ENCODE measurements at regions not wholly inside any gene's neighbourhood (a gene's known extent, or its start where the extent isn't known, plus 50 kb on each side); places are given as distances from the start of the nearest gene placed in this dataset.

- Histone ChIP-seq H3K4me1 (ENCODE audit: control insufficient read depth in 2 of 2, insufficient read depth in 2 of 2, low read length in 2 of 2) (no peaks in the 10 kb centered on the region), H3K27ac (ENCODE audit: low read depth, low read length) (no peak overlapping the region), H3K36me3 (ENCODE audit: control insufficient read depth in 2 of 3, insufficient read depth in 3 of 3, low read length in 3 of 3) (no peaks in the 10 kb centered on the region), H3K9me3 (ENCODE audit: control insufficient read depth in 2 of 3, low read length in 3 of 3) (no peaks in the 10 kb centered on the region), H3K4me3 (ENCODE audit: low read length) (no peak overlapping the region), H3K27me3 (ENCODE audit: control insufficient read depth in 2 of 2, insufficient read depth in 2 of 2, low read length in 2 of 2) (no peaks in the 10 kb centered on the region)
- ChIA-PET POLR2A (no interaction called here), CTCF (no interaction called here)
- Mint-ChIP-seq H3K9me3 (peaks cover 0 to 12% (median 0%) of the 10 kb centered on the region in 11 donors), H3K36me3 (no peaks in the 10 kb centered on the region), H3K27ac (no peak overlapping the region), H3K4me1 (peaks cover 0 to 2% (median 0%) of the 10 kb centered on the region in 7 donors), H3K4me3 (no peak overlapping the region), H3K27me3 (peaks cover 0 to 19% (median 13%) of the 10 kb centered on the region in 5 donors)
- DNase-seq (no peak), ATAC-seq (no peak)
- intact Hi-C loops (cut with micrococcal nuclease) = no loop called here
Measured at GRCh38 chrY:7452246-7452645, 540.7 kb upstream of the AMELY start.

GRCh38 chrY:7449860-7450259 is 538.3 kb upstream of the AMELY start:
- no peak overlapping the region for H3K4me3 ChIP-seq (ENCODE audit: low read length)
- no peak overlapping the region for H3K4me3 Mint-ChIP-seq
- no peak overlapping the region for H3K27ac ChIP-seq (ENCODE audit: low read depth, low read length)
- H3K27me3 Mint-ChIP-seq = peaks cover 0 to 22% (median 13%) of the 10 kb centered on the region in 5 donors
- H3K9me3 Mint-ChIP-seq = peaks cover 0 to 8% (median 0%) of the 10 kb centered on the region in 11 donors
- no peaks in the 10 kb centered on the region for H3K9me3 ChIP-seq (ENCODE audit: control insufficient read depth in 2 of 3, low read length in 3 of 3)
- H3K27me3 ChIP-seq (ENCODE audit: control insufficient read depth in 2 of 2, insufficient read depth in 2 of 2, low read length in 2 of 2) = no peaks in the 10 kb centered on the region
- H3K4me1 Mint-ChIP-seq = peaks cover 0 to 2% (median 0%) of the 10 kb centered on the region in 7 donors
- H3K4me1 ChIP-seq (ENCODE audit: control insufficient read depth in 2 of 2, insufficient read depth in 2 of 2, low read length in 2 of 2) = no peaks in the 10 kb centered on the region
- H3K36me3 ChIP-seq (ENCODE audit: control insufficient read depth in 2 of 3, insufficient read depth in 3 of 3, low read length in 3 of 3) = no peaks in the 10 kb centered on the region
- ChIA-PET POLR2A (no interaction called here), CTCF (no interaction called here)
- intact Hi-C loops (cut with micrococcal nuclease) = no loop called here
- H3K36me3 Mint-ChIP-seq = no peaks in the 10 kb centered on the region
- ATAC-seq (no peak), DNase-seq (no peak)
- no peak overlapping the region for H3K27ac Mint-ChIP-seq

- Histone ChIP-seq H3K4me3 (ENCODE audit: low read length) (no peak overlapping the region), H3K36me3 (ENCODE audit: control insufficient read depth in 2 of 3, insufficient read depth in 3 of 3, low read length in 3 of 3) (no peaks in the 10 kb centered on the region), H3K4me1 (ENCODE audit: control insufficient read depth in 2 of 2, insufficient read depth in 2 of 2, low read length in 2 of 2) (no peaks in the 10 kb centered on the region), H3K27ac (ENCODE audit: low read depth, low read length) (no peak overlapping the region), H3K9me3 (ENCODE audit: control insufficient read depth in 2 of 3, low read length in 3 of 3) (no peaks in the 10 kb centered on the region), H3K27me3 (ENCODE audit: control insufficient read depth in 2 of 2, insufficient read depth in 2 of 2, low read length in 2 of 2) (no peaks in the 10 kb centered on the region)
- ChIA-PET POLR2A (no interaction called here), CTCF (no interaction called here)
- H3K27ac Mint-ChIP-seq = no peak overlapping the region
- DNase-seq (no peak), ATAC-seq (no peak)
- H3K9me3 Mint-ChIP-seq = peaks cover 0 to 8% (median 0%) of the 10 kb centered on the region in 11 donors
- H3K27me3 Mint-ChIP-seq = peaks cover 0 to 22% (median 13%) of the 10 kb centered on the region in 5 donors
- H3K36me3 Mint-ChIP-seq = no peaks in the 10 kb centered on the region
- peaks cover 0 to 2% (median 0%) of the 10 kb centered on the region in 7 donors for H3K4me1 Mint-ChIP-seq
- no peak overlapping the region for H3K4me3 Mint-ChIP-seq
- intact Hi-C loops (cut with micrococcal nuclease) = no loop called here
Measured at GRCh38 chrY:7448687-7449086, 537.1 kb upstream of the AMELY start.

GRCh38 chrY:7447881-7448516 is 536.4 kb upstream of the AMELY start:
- Histone ChIP-seq H3K4me3 (ENCODE audit: low read length) (no peak overlapping the region), H3K9me3 (ENCODE audit: control insufficient read depth in 2 of 3, low read length in 3 of 3) (no peaks in the 10 kb centered on the region), H3K36me3 (ENCODE audit: control insufficient read depth in 2 of 3, insufficient read depth in 3 of 3, low read length in 3 of 3) (no peaks in the 10 kb centered on the region), H3K27me3 (ENCODE audit: control insufficient read depth in 2 of 2, insufficient read depth in 2 of 2, low read length in 2 of 2) (no peaks in the 10 kb centered on the region), H3K4me1 (ENCODE audit: control insufficient read depth in 2 of 2, insufficient read depth in 2 of 2, low read length in 2 of 2) (no peaks in the 10 kb centered on the region), H3K27ac (ENCODE audit: low read depth, low read length) (no peak overlapping the region)
- ChIA-PET POLR2A (no interaction called here), CTCF (no interaction called here)
- H3K27me3 Mint-ChIP-seq = peaks cover 0 to 20% (median 11%) of the 10 kb centered on the region in 5 donors
- no peak for ATAC-seq
- H3K36me3 Mint-ChIP-seq = no peaks in the 10 kb centered on the region
- H3K27ac Mint-ChIP-seq = no peak overlapping the region
- H3K4me1 Mint-ChIP-seq = peaks cover 0 to 2% (median 0%) of the 10 kb centered on the region in 7 donors
- H3K9me3 Mint-ChIP-seq = peaks cover 0 to 7% (median 0%) of the 10 kb centered on the region in 11 donors
- DNase-seq = no peak
- intact Hi-C loops (cut with micrococcal nuclease) = no loop called here
- H3K4me3 Mint-ChIP-seq = no peak overlapping the region

GRCh38 chrY:7444141-7444540 is 532.6 kb upstream of the AMELY start:
- no peaks in the 10 kb centered on the region for H3K27me3 ChIP-seq (ENCODE audit: control insufficient read depth in 2 of 2, insufficient read depth in 2 of 2, low read length in 2 of 2)
- H3K27me3 Mint-ChIP-seq = peaks cover 0 to 12% (median 2%) of the 10 kb centered on the region in 5 donors
- no peak overlapping the region for H3K27ac Mint-ChIP-seq
- ATAC-seq (no peak), DNase-seq (no peak)
- no peak overlapping the region for H3K4me3 Mint-ChIP-seq
- H3K9me3 Mint-ChIP-seq = peaks cover 0 to 5% (median 0%) of the 10 kb centered on the region in 11 donors
- POLR2A ChIA-PET = no interaction called here
- intact Hi-C loops (cut with micrococcal nuclease) = no loop called here
- no peaks in the 10 kb centered on the region for H3K36me3 ChIP-seq (ENCODE audit: control insufficient read depth in 2 of 3, insufficient read depth in 3 of 3, low read length in 3 of 3)
- no peak overlapping the region for H3K27ac ChIP-seq (ENCODE audit: low read depth, low read length)
- no peaks in the 10 kb centered on the region for H3K4me1 Mint-ChIP-seq
- H3K36me3 Mint-ChIP-seq = no peaks in the 10 kb centered on the region
- no peaks in the 10 kb centered on the region for H3K9me3 ChIP-seq (ENCODE audit: control insufficient read depth in 2 of 3, low read length in 3 of 3)
- H3K4me3 ChIP-seq (ENCODE audit: low read length) = no peak overlapping the region
- H3K4me1 ChIP-seq (ENCODE audit: control insufficient read depth in 2 of 2, insufficient read depth in 2 of 2, low read length in 2 of 2) = no peaks in the 10 kb centered on the region
- CTCF ChIA-PET = no interaction called here

- H3K4me1 Mint-ChIP-seq = no peaks in the 10 kb centered on the region
- DNase-seq (no peak), ATAC-seq (no peak)
- no peaks in the 10 kb centered on the region for H3K9me3 ChIP-seq (ENCODE audit: control insufficient read depth in 2 of 3, low read length in 3 of 3)
- H3K27ac ChIP-seq (ENCODE audit: low read depth, low read length) = no peak overlapping the region
- ChIA-PET POLR2A (no interaction called here), CTCF (no interaction called here)
- H3K4me3 ChIP-seq (ENCODE audit: low read length) = no peak overlapping the region
- intact Hi-C loops (cut with micrococcal nuclease) = no loop called here
- no peak overlapping the region for H3K27ac Mint-ChIP-seq
- H3K36me3 ChIP-seq (ENCODE audit: control insufficient read depth in 2 of 3, insufficient read depth in 3 of 3, low read length in 3 of 3) = no peaks in the 10 kb centered on the region
- H3K9me3 Mint-ChIP-seq = no peaks in the 10 kb centered on the region
- peaks cover 0 to 5% (median 0%) of the 10 kb centered on the region in 5 donors for H3K27me3 Mint-ChIP-seq
- no peak overlapping the region for H3K4me3 Mint-ChIP-seq
- no peaks in the 10 kb centered on the region for H3K4me1 ChIP-seq (ENCODE audit: control insufficient read depth in 2 of 2, insufficient read depth in 2 of 2, low read length in 2 of 2)
- H3K36me3 Mint-ChIP-seq = no peaks in the 10 kb centered on the region
- no peaks in the 10 kb centered on the region for H3K27me3 ChIP-seq (ENCODE audit: control insufficient read depth in 2 of 2, insufficient read depth in 2 of 2, low read length in 2 of 2)
Measured at GRCh38 chrY:7440796-7441530, 529.4 kb upstream of the AMELY start.

GRCh38 chrY:7437086-7437485 is 525.5 kb upstream of the AMELY start:
- H3K4me1 ChIP-seq (ENCODE audit: control insufficient read depth in 2 of 2, insufficient read depth in 2 of 2, low read length in 2 of 2) = no peaks in the 10 kb centered on the region
- H3K27ac ChIP-seq (ENCODE audit: low read depth, low read length) = no peak overlapping the region
- no peak overlapping the region for H3K4me3 Mint-ChIP-seq
- H3K4me1 Mint-ChIP-seq = no peaks in the 10 kb centered on the region
- POLR2A ChIA-PET = no interaction called here
- DNase-seq (no peak), ATAC-seq (no peak)
- CTCF ChIA-PET = no interaction called here
- no peaks in the 10 kb centered on the region for H3K9me3 ChIP-seq (ENCODE audit: control insufficient read depth in 2 of 3, low read length in 3 of 3)
- no peaks in the 10 kb centered on the region for H3K27me3 ChIP-seq (ENCODE audit: control insufficient read depth in 2 of 2, insufficient read depth in 2 of 2, low read length in 2 of 2)
- H3K4me3 ChIP-seq (ENCODE audit: low read length) = no peak overlapping the region
- peaks cover 0 to 8% (median 0%) of the 10 kb centered on the region in 11 donors for H3K9me3 Mint-ChIP-seq
- H3K36me3 ChIP-seq (ENCODE audit: control insufficient read depth in 2 of 3, insufficient read depth in 3 of 3, low read length in 3 of 3) = no peaks in the 10 kb centered on the region
- no peaks in the 10 kb centered on the region for H3K36me3 Mint-ChIP-seq
- peaks cover 0 to 5% (median 0%) of the 10 kb centered on the region in 5 donors for H3K27me3 Mint-ChIP-seq
- intact Hi-C loops (cut with micrococcal nuclease) = no loop called here
- H3K27ac Mint-ChIP-seq = peak overlapping the region in 1 of 9 donors; percentile 33
